K562 (cell line): ENCODE measurements at regions not wholly inside any gene's neighbourhood (a gene's known extent, or its start where the extent isn't known, plus 50 kb on each side); places are given as distances from the start of the nearest gene placed in this dataset.

ENCODE experiments used
- ATAC-seq: fragments of 200-7000 bp; cut with Tn5 transposase; 3 replicates; pipeline ENCODE4 v1.9.1; 2020; ENCODE audit warnings: moderate library complexity
- BruUV-seq: library from RNA; stranded (reverse); fragments of 400-500 nt; replicated peaks from 2 replicates; lab custom pipeline; 2021; lab: Mats Ljungman, UMichigan
- CTCF ChIA-PET: fragments of 300-600 bp; formaldehyde crosslinking; extraction: SDS; loops from one replicate; lab custom pipeline; 2021; ENCODE audit warnings: low intra/inter-chr PET ratio; lab: Yijun Ruan, JAX
- POLR2A ChIA-PET: fragments of 300-600, 350-650 bp; sonication (Branson Sonifier 250); formaldehyde crosslinking; extraction: SDS; loops from one replicate; lab custom pipeline; 2021; ENCODE audit warnings: antibody characterized with exemption, inconsistent platforms; lab: Yijun Ruan, JAX
- DNase-seq, 4 experiments: peaks; one replicate each; pipeline versions ENCODE4 v3.0.0 to v3.0.0-alpha.2; 2011 to 2018; ENCODE audit warnings: low spot score in 3 of 4, mixed read lengths in 3 of 4; ENCODE audit errors: extremely low read depth in 1 of 4
- FAIRE-seq: peaks from 2 replicates; lab custom pipeline; 2011; peaks lifted over from hg19 to GRCh38; lab: Jason Lieb, UNC
- H2AFZ ChIP-seq: 2 replicates; pipeline ENCODE4 v1.6.0; 2011; ENCODE audit warnings: low read depth, low read length, control low read depth, inconsistent platforms
- H3K27ac ChIP-seq: fragments of 200-600 bp; 3 replicates; pipeline ENCODE4 v1.8.0; 2011; ENCODE audit warnings: low read depth, mild to moderate bottlenecking, control low read depth, inconsistent platforms, low read length, moderate library complexity, mixed read lengths; ENCODE audit errors: extremely low read depth
- H3K27me3 ChIP-seq, 2 experiments: fragments of 300-600 bp in 1 of 2; 2 replicates in 1 of 2; 3 replicates in 1 of 2; pipeline versions ENCODE4 v1.6.0 to v1.8.0; 2011; ENCODE audit warnings: inconsistent platforms in 2 of 2, low read length in 2 of 2, mild to moderate bottlenecking in 1 of 2, mixed read lengths in 1 of 2, moderate library complexity in 1 of 2; ENCODE audit not compliant: control insufficient read depth in 2 of 2, insufficient read depth in 2 of 2
- H3K36me3 ChIP-seq: fragments of 300-600 bp; 3 replicates; pipeline ENCODE4 v1.8.0; 2011; ENCODE audit warnings: mild to moderate bottlenecking, low read length, inconsistent platforms; ENCODE audit not compliant: control insufficient read depth, insufficient read depth
- H3K4me1 ChIP-seq, 2 experiments: fragments of 200-600 bp in 1 of 2; replicated peaks in 1 of 2; 2 replicates in 1 of 2; 3 replicates in 1 of 2; pipeline versions ENCODE4 v1.5.1 to v1.8.0; 2011; ENCODE audit warnings: inconsistent platforms in 2 of 2, low read length in 2 of 2, mild to moderate bottlenecking in 1 of 2, mixed read lengths in 1 of 2, moderate library complexity in 1 of 2; ENCODE audit not compliant: control insufficient read depth in 2 of 2, insufficient read depth in 2 of 2
- H3K4me2 ChIP-seq: 2 replicates; pipeline ENCODE4 v1.6.1; 2011; ENCODE audit warnings: low read length, control low read depth, inconsistent platforms, mixed read lengths; ENCODE audit not compliant: insufficient read depth
- H3K4me3 ChIP-seq: fragments of 200-600 bp; sonication (generic), shearing (Covaris generic); 2 replicates; pipeline ENCODE4 v1.5.1; 2016; ENCODE audit warnings: control low read depth, inconsistent platforms
- H3K79me2 ChIP-seq: fragments of 200-600 bp; 3 replicates; pipeline ENCODE4 v1.8.0; 2011; ENCODE audit warnings: low read length, inconsistent platforms; ENCODE audit not compliant: control insufficient read depth, insufficient read depth
- H3K9ac ChIP-seq, 2 experiments: 2 replicates each; pipeline versions ENCODE4 v1.6.0 to v1.6.1; 2011; ENCODE audit warnings: low read depth in 2 of 2, low read length in 2 of 2, control low read depth in 1 of 2, inconsistent platforms in 1 of 2, mild to moderate bottlenecking in 1 of 2, mixed read lengths in 1 of 2; ENCODE audit not compliant: insufficient read depth in 1 of 2
- H3K9me1 ChIP-seq: one replicate; pipeline ENCODE4 v1.6.0; 2011; ENCODE audit warnings: inconsistent platforms, mild to moderate bottlenecking, low read length, moderate library complexity; ENCODE audit not compliant: control insufficient read depth, insufficient read depth
- H3K9me3 ChIP-seq: replicated peaks from 2 replicates; pipeline ENCODE4 v1.5.1; 2011; ENCODE audit warnings: low read depth, low read length, inconsistent platforms; ENCODE audit not compliant: control insufficient read depth, insufficient read depth
- H4K20me1 ChIP-seq: replicated peaks from 2 replicates; pipeline ENCODE4 v1.6.1; 2011; ENCODE audit warnings: low read length, inconsistent platforms, mixed read lengths; ENCODE audit not compliant: control insufficient read depth, insufficient read depth
- ZKSCAN1 ChIP-seq: fragments of 150-350 bp; IDR thresholded peaks from 2 replicates; pipeline ENCODE4 v1.6.1; 2016; ENCODE audit warnings: low read depth, low read length
- WGBS: fragments of 100-300 bp; shearing (Covaris generic); methylation state at CpG from one replicate; pipeline ENCODE4 v1.1.6; 2016; ENCODE audit warnings: low coverage, mixed read lengths; ENCODE audit not compliant: insufficient coverage; ENCODE audit errors: missing lambda C conversion rate; 5-methylcytosine and 5-hydroxymethylcytosine counted together
- in situ Hi-C: fragments of 300-500 bp; cut with MboI; formaldehyde crosslinking; loops from 4 replicates; pipeline ENCODE4 v1.15.0; 2018; ENCODE audit warnings: inconsistent platforms, mixed read lengths
- intact Hi-C: fragments of 100-400 bp; cut with micrococcal nuclease; formaldehyde crosslinking; loops from 2 replicates; pipeline ENCODE4 v1.14.2; 2022
- TF ChIP-seq, protein P1 (sequence below): sonication (generic); formaldehyde crosslinking; IDR thresholded peaks from 2 replicates; pipeline ENCODE4 v1.8.1; 2022; ENCODE audit warnings: missing genetic modification reagents

- Histone ChIP-seq H3K9me1 (no peaks in the 10 kb centered on the region), H3K79me2 (no peaks in the 10 kb centered on the region), H3K9ac (peak overlapping the region in 1 of 2 experiments; percentile 7; a peak in 1 of 4 replicates), H3K9me3 (no peaks in the 10 kb centered on the region), H4K20me1 (no peaks in the 10 kb centered on the region; the same call in 1 of the 2 replicates), H3K4me3 (no peak overlapping the region)
- POLR2A ChIA-PET, result no interaction called here
- ATAC-seq (no peak), FAIRE-seq (no peak)
- BruUV-seq, result no TSS peak
- intact Hi-C loops, result no loop called here
- TF ChIP-seq, protein P1, sequence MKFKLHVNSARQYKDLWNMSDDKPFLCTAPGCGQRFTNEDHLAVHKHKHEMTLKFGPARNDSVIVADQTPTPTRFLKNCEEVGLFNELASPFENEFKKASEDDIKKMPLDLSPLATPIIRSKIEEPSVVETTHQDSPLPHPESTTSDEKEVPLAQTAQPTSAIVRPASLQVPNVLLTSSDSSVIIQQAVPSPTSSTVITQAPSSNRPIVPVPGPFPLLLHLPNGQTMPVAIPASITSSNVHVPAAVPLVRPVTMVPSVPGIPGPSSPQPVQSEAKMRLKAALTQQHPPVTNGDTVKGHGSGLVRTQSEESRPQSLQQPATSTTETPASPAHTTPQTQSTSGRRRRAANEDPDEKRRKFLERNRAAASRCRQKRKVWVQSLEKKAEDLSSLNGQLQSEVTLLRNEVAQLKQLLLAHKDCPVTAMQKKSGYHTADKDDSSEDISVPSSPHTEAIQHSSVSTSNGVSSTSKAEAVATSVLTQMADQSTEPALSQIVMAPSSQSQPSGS (CRISPR knock-in tag), result no peak
- TF ChIP-seq ZKSCAN1, result peak; percentile 41; the same call in 1 of the 2 replicates
- TF ChIP-seq, all 486 proteins: peak for 1
- no peak overlapping the region for H3K27ac ChIP-seq
- no peak overlapping the region for H2AFZ ChIP-seq
- no peak for DNase-seq
- H3K27me3 ChIP-seq, result peaks cover 10 to 52% of the 10 kb centered on the region in 2 experiments; a peak in 3 of 5 replicates
- WGBS, result 29% methylated on average over 5 of the region's 9 CpGs
- no peak overlapping the region for H3K4me2 ChIP-seq
- CTCF ChIA-PET, result no interaction called here
- in situ Hi-C loops, result no loop called here
- H3K36me3 ChIP-seq, result no peaks in the 10 kb centered on the region
- peaks cover 3 to 13% of the 10 kb centered on the region in 2 experiments; a peak in 4 of 5 replicates for H3K4me1 ChIP-seq
Measured at GRCh38 chr16:86063760-86064405, 164.9 kb downstream of the IRF8 start.
